Activated naive CD4-positive, alpha-beta T cell treated with anti-CD3 and anti-CD28 coated beads, Interleukin-2, amount 50 U/mL, for 72 hours (primary cell): ENCODE measurements at regions not wholly inside any gene's neighbourhood (a gene's known extent, or its start where the extent isn't known, plus 50 kb on each side); places are given as distances from the start of the nearest gene placed in this dataset.

Experiments used
- ATAC-seq, 2 donors: fragments of 150-1000 bp; cut with Tn5 transposase; 2 replicates each; pipeline ENCODE4 v1.10.0; 2021; ENCODE audit warnings: mild to moderate bottlenecking in 2 of 2, moderate library complexity in 2 of 2
- DNase-seq, 2 donors: peaks; one replicate each; pipeline ENCODE4 v3.0.0; 2021 to 2022; ENCODE audit warnings: low spot score in 2 of 2
- H3K27ac Mint-ChIP-seq, 2 donors: one replicate each; pipeline ENCODE4 v1.8.0; 2022; ENCODE audit warnings: mild to moderate bottlenecking in 2 of 2, mixed read lengths in 2 of 2
- H3K36me3 Mint-ChIP-seq, 2 donors: one replicate each; pipeline ENCODE4 v1.8.0; 2022; ENCODE audit warnings: mixed read lengths in 2 of 2
- H3K9me3 Mint-ChIP-seq, 2 donors: one replicate each; pipeline ENCODE4 v1.8.0; 2022; ENCODE audit warnings: mixed read lengths in 2 of 2

DNA sequence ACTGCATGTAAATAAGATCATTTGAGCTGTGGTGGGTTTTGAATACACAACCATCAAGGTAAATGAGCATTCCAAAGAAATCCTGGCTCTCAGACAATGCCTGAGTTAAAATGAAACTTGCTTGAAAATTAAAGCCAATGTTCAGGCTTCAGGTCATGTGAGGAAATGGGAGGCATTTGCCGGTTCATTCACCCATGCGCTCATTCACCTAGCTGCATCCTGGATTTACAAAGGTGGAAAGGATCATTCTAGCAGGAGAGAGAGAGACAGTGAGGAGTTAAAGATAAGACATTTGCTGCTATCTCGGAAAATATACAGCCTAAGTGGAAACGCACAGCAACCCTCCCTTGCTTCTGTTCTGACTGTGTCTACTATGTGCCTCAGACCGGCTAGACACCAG lies 143.8 kb upstream of the KLF4 start:
- ATAC-seq (no peak), DNase-seq (no peak)
- no peak overlapping the region for H3K27ac Mint-ChIP-seq
- peaks cover 7 to 8% of the 10 kb centered on the region in 2 donors for H3K36me3 Mint-ChIP-seq
- no peaks in the 10 kb centered on the region for H3K9me3 Mint-ChIP-seq

DNA sequence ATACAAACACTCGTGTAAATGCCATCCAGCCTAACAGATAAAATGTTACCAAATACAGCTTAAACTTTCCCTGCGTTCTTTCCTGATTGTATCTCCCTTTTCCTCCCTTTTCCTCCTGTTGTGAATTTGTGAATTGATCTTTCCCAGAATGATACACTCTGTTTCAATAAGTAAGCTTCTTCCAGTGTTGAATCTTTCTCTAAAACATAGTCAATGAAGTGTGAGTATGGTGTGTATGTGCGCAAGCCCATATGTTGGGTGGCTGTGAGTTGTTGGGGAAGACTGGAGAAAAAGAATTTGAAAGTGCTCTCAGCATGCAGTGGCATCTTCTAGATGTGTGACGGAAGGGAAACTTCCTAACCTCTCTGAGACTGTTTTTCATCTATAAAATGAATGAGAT lies 143.1 kb upstream of the KLF4 start:
- DNase-seq (no peak), ATAC-seq (no peak)
- Mint-ChIP-seq H3K27ac (no peak overlapping the region), H3K9me3 (no peaks in the 10 kb centered on the region), H3K36me3 (peaks cover 7 to 8% of the 10 kb centered on the region in 2 donors)

GRCh38 chr9:107632216-107632615 lies 142.6 kb upstream of the KLF4 start:
- ATAC-seq, result no peak
- no peak for DNase-seq
- no peak overlapping the region for H3K27ac Mint-ChIP-seq
- H3K36me3 Mint-ChIP-seq, result peaks cover 7 to 8% of the 10 kb centered on the region in 2 donors
- no peaks in the 10 kb centered on the region for H3K9me3 Mint-ChIP-seq

- DNase-seq (no peak), ATAC-seq (no peak)
- Mint-ChIP-seq H3K9me3 (no peaks in the 10 kb centered on the region), H3K36me3 (peaks cover 4% of the 10 kb centered on the region in 2 donors), H3K27ac (no peak overlapping the region)
Observed at GRCh38 chr9:107631788-107632187, 142.2 kb upstream of the KLF4 start.

DNA sequence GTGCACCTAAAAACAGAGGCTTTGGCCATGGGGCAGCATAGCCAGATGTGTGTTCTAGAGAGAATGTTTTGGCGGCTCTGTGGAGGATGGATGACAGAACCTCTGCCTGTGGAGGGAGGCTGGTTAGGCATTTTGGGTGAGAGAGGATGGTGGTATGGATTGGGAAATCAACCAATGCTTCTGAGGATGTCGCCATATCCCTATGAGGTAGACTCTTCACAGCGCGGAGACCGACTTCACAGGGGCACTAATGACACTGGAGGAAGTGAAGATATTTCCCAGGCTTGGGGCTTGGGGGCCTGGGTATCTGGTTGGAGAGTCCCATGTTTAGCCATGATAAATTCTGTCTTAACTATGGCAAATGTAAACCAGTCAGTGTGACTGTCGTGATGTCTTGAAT lies 140.6 kb upstream of the KLF4 start:
- H3K9me3 Mint-ChIP-seq, result no peaks in the 10 kb centered on the region
- H3K36me3 Mint-ChIP-seq, result no peaks in the 10 kb centered on the region
- H3K27ac Mint-ChIP-seq, result no peak overlapping the region
- ATAC-seq, result no peak
- no peak for DNase-seq

DNA sequence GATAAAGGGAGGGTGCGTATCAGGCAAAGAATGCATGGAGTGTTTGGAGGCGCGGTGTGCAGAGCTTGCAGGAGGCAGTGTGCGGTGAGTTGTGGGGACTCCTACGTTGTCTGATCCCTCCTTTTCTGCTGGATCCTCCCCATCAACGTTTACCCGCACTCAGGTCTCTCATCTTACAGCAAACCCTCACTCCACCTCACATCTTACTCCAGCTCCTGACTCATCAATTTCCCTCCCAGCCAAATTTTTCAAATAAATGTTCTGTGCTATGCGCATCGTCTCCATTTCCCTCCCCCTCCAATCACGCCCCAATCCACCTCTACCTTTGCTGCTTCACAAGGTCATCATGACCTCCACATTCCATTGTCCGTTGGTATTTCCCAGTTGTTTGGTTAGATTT lies 138.9 kb upstream of the KLF4 start:
- DNase-seq (no peak), ATAC-seq (no peak)
- Mint-ChIP-seq H3K36me3 (no peaks in the 10 kb centered on the region), H3K27ac (no peak overlapping the region), H3K9me3 (no peaks in the 10 kb centered on the region)

- H3K27ac Mint-ChIP-seq, result peak overlapping the region in 1 of 2 donors; percentile 50
- no peak for DNase-seq
- H3K36me3 Mint-ChIP-seq, result no peaks in the 10 kb centered on the region
- no peak for ATAC-seq
- H3K9me3 Mint-ChIP-seq, result no peaks in the 10 kb centered on the region
Observed at GRCh38 chr9:107627781-107628180, 138.2 kb upstream of the KLF4 start.

GRCh38 chr9:107626118-107626517 lies 136.5 kb upstream of the KLF4 start:
- no peak for DNase-seq
- H3K36me3 Mint-ChIP-seq, result no peaks in the 10 kb centered on the region
- H3K9me3 Mint-ChIP-seq, result no peaks in the 10 kb centered on the region
- ATAC-seq, result no peak
- no peak overlapping the region for H3K27ac Mint-ChIP-seq

- no peaks in the 10 kb centered on the region for H3K9me3 Mint-ChIP-seq
- H3K36me3 Mint-ChIP-seq, result no peaks in the 10 kb centered on the region
- no peak overlapping the region for H3K27ac Mint-ChIP-seq
- DNase-seq (no peak), ATAC-seq (no peak)
Observed at GRCh38 chr9:107625383-107625984, 135.9 kb upstream of the KLF4 start.

DNA sequence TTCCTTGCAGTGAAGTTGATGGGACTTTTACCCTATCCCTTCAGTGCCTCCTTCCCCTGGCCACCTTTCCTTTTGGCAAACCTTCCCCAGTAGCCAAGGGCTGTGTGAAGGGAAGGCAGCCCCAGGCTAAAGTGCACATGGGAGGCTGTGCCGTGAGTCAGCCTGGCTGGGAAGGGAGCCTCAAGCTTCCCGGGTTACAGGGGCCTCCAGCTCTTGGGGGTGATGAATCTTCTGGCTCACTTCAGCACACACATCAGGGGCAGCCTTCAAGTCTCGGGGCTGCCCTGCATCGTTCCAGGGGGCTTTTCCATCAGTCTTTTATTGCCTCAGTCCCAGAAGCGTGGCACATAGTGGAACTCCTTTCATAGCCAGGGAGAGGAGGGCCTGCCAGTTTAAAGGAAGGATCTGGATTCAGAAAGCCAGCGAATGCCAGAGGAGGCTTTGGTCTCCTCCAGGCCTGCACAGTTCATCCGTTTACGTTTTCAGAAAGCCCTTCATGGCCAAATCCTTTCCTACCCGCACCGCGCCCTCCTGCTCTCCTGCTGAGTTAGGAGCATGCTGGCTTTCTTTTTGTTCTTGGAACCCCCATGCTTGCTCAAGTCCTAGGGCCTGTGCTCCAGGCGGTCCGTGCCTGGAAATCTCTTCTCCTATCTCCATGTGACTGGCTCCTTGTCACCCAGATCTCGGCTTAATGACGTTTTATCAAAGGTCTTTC lies 134.8 kb upstream of the KLF4 start:
- H3K36me3 Mint-ChIP-seq, result no peaks in the 10 kb centered on the region
- DNase-seq, result no peak
- H3K27ac Mint-ChIP-seq, result no peak overlapping the region
- ATAC-seq, result no peak
- no peaks in the 10 kb centered on the region for H3K9me3 Mint-ChIP-seq

DNA sequence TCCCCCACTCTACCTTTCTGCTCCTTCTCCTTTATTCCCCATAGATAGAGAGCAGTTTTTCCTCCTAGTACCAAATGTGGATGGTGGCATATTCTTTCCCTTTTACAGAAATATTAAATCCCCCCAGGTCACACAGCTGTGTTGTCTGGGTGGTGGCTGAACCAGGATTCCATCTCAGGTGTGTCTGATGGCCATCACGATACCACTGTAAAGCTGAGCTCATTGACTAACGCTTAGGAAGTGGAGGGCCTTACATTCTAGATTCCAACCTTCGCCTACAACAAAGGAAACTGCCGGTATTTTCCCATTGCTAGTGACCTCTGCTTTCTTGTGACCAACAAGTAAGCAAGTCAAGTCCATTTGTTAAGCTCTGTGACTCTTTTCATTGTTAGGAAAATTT lies 131.9 kb upstream of the KLF4 start:
- DNase-seq (no peak), ATAC-seq (no peak)
- Mint-ChIP-seq H3K27ac (no peak overlapping the region), H3K9me3 (no peaks in the 10 kb centered on the region), H3K36me3 (no peaks in the 10 kb centered on the region)

DNA sequence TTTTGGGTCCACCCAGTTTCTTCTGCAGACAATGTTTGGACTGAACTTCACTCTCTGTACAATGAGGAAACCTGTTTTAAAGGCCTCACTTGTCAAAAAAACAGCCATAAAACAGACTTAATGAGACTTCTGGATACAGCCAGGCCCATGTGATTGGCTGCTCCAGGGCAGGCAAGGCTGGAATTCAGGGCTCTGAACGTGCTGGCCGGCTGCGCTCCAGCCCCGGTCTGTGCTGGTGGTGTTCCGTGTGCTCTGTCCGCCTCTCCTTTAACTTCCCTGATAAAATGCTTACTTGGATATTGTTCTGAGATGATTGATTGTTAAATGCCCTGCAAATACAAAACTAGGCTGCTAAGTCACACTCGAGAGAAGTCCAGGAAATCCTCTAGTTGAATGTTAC lies 131.2 kb upstream of the KLF4 start:
- H3K9me3 Mint-ChIP-seq, result no peaks in the 10 kb centered on the region
- no peaks in the 10 kb centered on the region for H3K36me3 Mint-ChIP-seq
- DNase-seq (no peak), ATAC-seq (no peak)
- H3K27ac Mint-ChIP-seq, result no peak overlapping the region

- Mint-ChIP-seq H3K9me3 (no peaks in the 10 kb centered on the region), H3K27ac (no peak overlapping the region), H3K36me3 (no peaks in the 10 kb centered on the region)
- ATAC-seq (no peak), DNase-seq (no peak)
Observed at GRCh38 chr9:107620236-107620635, 130.7 kb upstream of the KLF4 start.

- Mint-ChIP-seq H3K36me3 (no peaks in the 10 kb centered on the region), H3K9me3 (no peaks in the 10 kb centered on the region), H3K27ac (no peak overlapping the region)
- DNase-seq (no peak), ATAC-seq (no peak)
Observed at GRCh38 chr9:107615321-107615720, 125.8 kb upstream of the KLF4 start.

GRCh38 chr9:107614765-107615164 lies 125.2 kb upstream of the KLF4 start:
- Mint-ChIP-seq H3K36me3 (no peaks in the 10 kb centered on the region), H3K27ac (no peak overlapping the region), H3K9me3 (no peaks in the 10 kb centered on the region)
- DNase-seq (no peak), ATAC-seq (no peak)

GRCh38 chr9:107613321-107613720 lies 123.8 kb upstream of the KLF4 start:
- DNase-seq, result no peak
- Mint-ChIP-seq H3K36me3 (no peaks in the 10 kb centered on the region), H3K27ac (no peak overlapping the region), H3K9me3 (no peaks in the 10 kb centered on the region)
- no peak for ATAC-seq

- Mint-ChIP-seq H3K36me3 (no peaks in the 10 kb centered on the region), H3K27ac (no peak overlapping the region), H3K9me3 (no peaks in the 10 kb centered on the region)
- DNase-seq (no peak), ATAC-seq (no peak)
Observed at GRCh38 chr9:107612136-107612535, 122.6 kb upstream of the KLF4 start.

DNA sequence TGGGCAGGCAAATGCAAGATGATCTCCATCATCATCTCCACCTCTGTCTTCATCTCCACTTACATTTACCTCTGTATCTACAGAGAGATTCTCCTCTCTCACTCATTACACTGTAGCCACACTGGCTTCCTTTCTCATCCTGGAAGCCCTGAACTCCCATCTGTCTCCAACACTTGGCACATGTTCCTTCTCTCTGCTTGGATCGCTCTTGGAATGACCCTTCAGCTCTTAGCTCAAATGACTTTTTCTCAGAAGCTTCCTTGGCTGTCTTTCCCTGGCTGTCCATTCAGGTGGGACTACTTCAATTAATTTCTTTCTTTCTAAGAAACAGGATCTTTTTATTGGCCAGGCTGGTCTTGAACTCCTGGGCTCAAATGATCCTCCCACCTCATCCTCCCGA lies 120.0 kb upstream of the KLF4 start:
- no peak for DNase-seq
- no peak for ATAC-seq
- Mint-ChIP-seq H3K9me3 (no peaks in the 10 kb centered on the region), H3K36me3 (no peaks in the 10 kb centered on the region), H3K27ac (no peak overlapping the region)
